ENCODE measurements at regions not wholly inside any gene's neighbourhood (a gene's known extent, or its start where the extent isn't known, plus 50 kb on each side); places are given as distances from the start of the nearest gene placed in this dataset.

DNA sequence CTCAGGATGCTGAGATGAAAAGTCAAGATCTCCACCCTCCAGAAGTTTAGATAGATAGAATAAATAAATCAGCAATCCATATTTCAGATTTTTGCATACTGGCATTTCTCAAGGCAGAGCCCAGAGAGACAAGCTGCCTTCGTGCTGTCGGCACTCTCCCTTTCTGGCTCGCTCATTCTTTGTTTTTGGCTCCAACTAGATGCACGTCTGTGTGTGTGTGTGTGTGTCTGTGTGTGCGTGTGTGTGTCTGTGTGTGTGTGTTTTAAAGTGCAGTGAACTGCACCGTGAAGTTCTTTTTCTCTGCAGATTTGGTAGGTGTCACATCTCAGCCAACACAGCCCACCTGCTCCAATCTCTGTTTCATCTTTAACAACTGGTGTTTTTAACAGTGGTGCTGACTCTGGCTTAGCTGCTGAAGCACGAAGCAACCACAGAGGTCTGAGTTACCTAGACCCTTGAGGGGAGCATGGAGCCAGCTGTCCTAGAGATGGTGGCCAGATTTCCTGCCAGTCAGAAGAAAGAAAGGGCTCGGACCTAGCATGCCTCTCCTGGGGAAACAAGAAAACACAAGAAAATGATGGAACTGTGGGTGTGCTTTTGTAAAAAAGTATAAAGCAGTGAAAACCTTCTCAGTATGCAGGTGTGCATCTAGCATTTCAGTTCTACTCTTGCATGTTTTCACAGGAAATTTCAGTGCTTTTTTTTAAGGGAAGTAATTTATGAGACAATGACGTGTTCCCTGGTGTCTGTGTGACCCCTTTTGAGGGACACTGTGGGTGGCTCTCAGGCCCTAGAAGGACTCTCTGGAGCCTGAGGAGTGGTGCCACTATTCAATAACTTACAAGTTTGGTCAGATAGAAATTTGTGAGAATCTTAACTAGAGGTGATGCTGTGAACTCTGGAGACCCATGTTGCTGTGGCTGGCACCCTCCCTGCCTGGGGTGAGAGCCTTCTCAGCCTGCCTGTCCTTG, 364.3 kb downstream of the RNF144A start:
- no peak for DNase-seq

DNA sequence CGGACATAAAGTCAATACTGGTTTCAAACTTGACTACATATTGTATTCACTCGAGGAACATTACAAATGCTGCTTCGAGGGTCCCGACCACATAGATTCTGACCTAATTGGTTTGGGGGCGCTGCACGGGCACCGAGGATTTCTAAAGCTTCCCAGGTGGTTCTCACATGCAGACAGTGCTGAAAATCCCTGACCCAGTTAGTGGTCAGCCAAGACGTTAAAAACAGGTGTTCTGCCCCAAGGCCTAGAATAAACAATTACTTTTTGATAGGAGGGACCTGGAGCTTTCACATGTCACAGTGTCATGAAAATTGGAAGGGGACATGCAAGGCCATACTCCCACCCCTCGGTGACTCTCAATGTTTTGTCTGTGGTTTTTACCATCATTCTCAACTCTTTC, 368.9 kb downstream of the RNF144A start:
- Histone ChIP-seq H3K4me1 (no peaks in the 10 kb centered on the region), H3K27ac (no peak overlapping the region), H3K4me3 (no peak overlapping the region), H3K27me3 (no peaks in the 10 kb centered on the region), H3K36me3 (no peaks in the 10 kb centered on the region), H3K9me3 (no peaks in the 10 kb centered on the region)
- intact Hi-C loops (cut with DNase I; ENCODE audit: low total_unique reads): no loop called here
- in situ Hi-C loops (cut with MboI; ENCODE audit: low pct_ligation_motif_present in 1 of 4, low pct_unique_long_range_greater_than_20kb in 1 of 4, low sequenced_read_pairs in 3 of 4): no loop called here
- no peak for DNase-seq
- TF ChIP-seq, protein P1, sequence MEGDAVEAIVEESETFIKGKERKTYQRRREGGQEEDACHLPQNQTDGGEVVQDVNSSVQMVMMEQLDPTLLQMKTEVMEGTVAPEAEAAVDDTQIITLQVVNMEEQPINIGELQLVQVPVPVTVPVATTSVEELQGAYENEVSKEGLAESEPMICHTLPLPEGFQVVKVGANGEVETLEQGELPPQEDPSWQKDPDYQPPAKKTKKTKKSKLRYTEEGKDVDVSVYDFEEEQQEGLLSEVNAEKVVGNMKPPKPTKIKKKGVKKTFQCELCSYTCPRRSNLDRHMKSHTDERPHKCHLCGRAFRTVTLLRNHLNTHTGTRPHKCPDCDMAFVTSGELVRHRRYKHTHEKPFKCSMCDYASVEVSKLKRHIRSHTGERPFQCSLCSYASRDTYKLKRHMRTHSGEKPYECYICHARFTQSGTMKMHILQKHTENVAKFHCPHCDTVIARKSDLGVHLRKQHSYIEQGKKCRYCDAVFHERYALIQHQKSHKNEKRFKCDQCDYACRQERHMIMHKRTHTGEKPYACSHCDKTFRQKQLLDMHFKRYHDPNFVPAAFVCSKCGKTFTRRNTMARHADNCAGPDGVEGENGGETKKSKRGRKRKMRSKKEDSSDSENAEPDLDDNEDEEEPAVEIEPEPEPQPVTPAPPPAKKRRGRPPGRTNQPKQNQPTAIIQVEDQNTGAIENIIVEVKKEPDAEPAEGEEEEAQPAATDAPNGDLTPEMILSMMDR (IDR thresholded peaks at IDR 0.05): no peak
- no peak for TF ChIP-seq POLR2AphosphoS5 (IDR thresholded peaks at IDR 0.05)
- no peak for TF ChIP-seq EP300 (IDR thresholded peaks at IDR 0.05; ENCODE audit: low read depth)
- no peak for TF ChIP-seq POLR2A (IDR thresholded peaks at IDR 0.05)
- WGBS, 2 donors (ENCODE audit: low coverage in 1 of 2): 87 to 89% methylated on average over 3 to 9 of the region's 9 CpGs

More for the DNA sequence above, 364.3 kb downstream of the RNF144A start:
- no peaks in the 10 kb centered on the region for H3K4me1 ChIP-seq
- in situ Hi-C loops (cut with MboI; ENCODE audit: low pct_ligation_motif_present in 1 of 4, low pct_unique_long_range_greater_than_20kb in 1 of 4, low sequenced_read_pairs in 3 of 4) (no loop called here), intact Hi-C loops (cut with DNase I; ENCODE audit: low total_unique reads) (no loop called here)
- no peaks in the 10 kb centered on the region for H3K9me3 ChIP-seq
- TF ChIP-seq POLR2AphosphoS5 (IDR thresholded peaks at IDR 0.05) (no peak), POLR2A (IDR thresholded peaks at IDR 0.05) (no peak)
- 46 to 57% methylated on average over 5 to 9 of the region's 9 CpGs for WGBS, 2 donors (ENCODE audit: low coverage in 1 of 2)
- H3K27me3 ChIP-seq: no peaks in the 10 kb centered on the region
- no peaks in the 10 kb centered on the region for H3K36me3 ChIP-seq
- H3K4me3 ChIP-seq: no peak overlapping the region
- H3K27ac ChIP-seq: no peak overlapping the region

- H3K9me3 ChIP-seq: no peaks in the 10 kb centered on the region
- no peak for DNase-seq
- no peak overlapping the region for H3K4me3 ChIP-seq
- H3K27ac ChIP-seq: no peak overlapping the region
- no peaks in the 10 kb centered on the region for H3K36me3 ChIP-seq
- 71 to 73% methylated on average over 4 of the region's 4 CpGs for WGBS, 2 donors (ENCODE audit: low coverage in 1 of 2)
- H3K27me3 ChIP-seq: no peaks in the 10 kb centered on the region
- intact Hi-C loops (cut with DNase I; ENCODE audit: low total_unique reads): no loop called here
- in situ Hi-C loops (cut with MboI; ENCODE audit: low pct_ligation_motif_present in 1 of 4, low pct_unique_long_range_greater_than_20kb in 1 of 4, low sequenced_read_pairs in 3 of 4): no loop called here
- no peaks in the 10 kb centered on the region for H3K4me1 ChIP-seq
- TF ChIP-seq POLR2A (IDR thresholded peaks at IDR 0.05): no peak
- no peak for TF ChIP-seq EP300 (IDR thresholded peaks at IDR 0.05; ENCODE audit: low read depth)
- TF ChIP-seq, protein P1 (IDR thresholded peaks at IDR 0.05): no peak
- TF ChIP-seq POLR2AphosphoS5 (IDR thresholded peaks at IDR 0.05): no peak
These were observed 371.3 kb downstream of the RNF144A start for GRCh38 chr2:7288484-7288883.

- intact Hi-C loops (cut with DNase I; ENCODE audit: low total_unique reads) (no loop called here), in situ Hi-C loops (cut with MboI; ENCODE audit: low pct_ligation_motif_present in 1 of 4, low pct_unique_long_range_greater_than_20kb in 1 of 4, low sequenced_read_pairs in 3 of 4) (no loop called here)
- TF ChIP-seq, protein P1 (IDR thresholded peaks at IDR 0.05): no peak
- TF ChIP-seq POLR2A (IDR thresholded peaks at IDR 0.05): no peak
- no peak for TF ChIP-seq EP300 (IDR thresholded peaks at IDR 0.05; ENCODE audit: low read depth)
- no peak for TF ChIP-seq POLR2AphosphoS5 (IDR thresholded peaks at IDR 0.05)
These were observed 372.5 kb downstream of the RNF144A start for GRCh38 chr2:7289697-7290096.

More at GRCh38 chr2:7289697-7290096, 372.5 kb downstream of the RNF144A start:
- Histone ChIP-seq H3K4me1 (no peaks in the 10 kb centered on the region), H3K27me3 (no peaks in the 10 kb centered on the region), H3K36me3 (no peaks in the 10 kb centered on the region), H3K4me3 (no peak overlapping the region), H3K27ac (no peak overlapping the region), H3K9me3 (no peaks in the 10 kb centered on the region)
- no peak for DNase-seq
- WGBS, 2 donors (ENCODE audit: low coverage in 1 of 2): 80 to 90% methylated on average over 1 to 7 of the region's 7 CpGs
